ENCODE measurements at regions not wholly inside any gene's neighbourhood (a gene's known extent, or its start where the extent isn't known, plus 50 kb on each side); places are given as distances from the start of the nearest gene placed in this dataset.

GRCh38 chr14:101380940-101381339 lies 180.4 kb upstream of the DIO3 start:
- no peaks in the 10 kb centered on the region for H3K36me3 ChIP-seq (ENCODE audit: control insufficient read depth, insufficient read depth, low read length)
- CTCF ChIA-PET, result no interaction called here
- POLR2A ChIA-PET, result no interaction called here
- H3K4me1 ChIP-seq (ENCODE audit: control insufficient read depth, insufficient read depth, low read length), result no peaks in the 10 kb centered on the region
- no peak for DNase-seq (ENCODE audit: low read depth, low spot score)
- TF ChIP-seq SIN3A (IDR thresholded peaks at IDR 0.05; ENCODE audit: borderline replicate concordance, insufficient read depth, low read depth, low read length), result no peak
- no peak for TF ChIP-seq POLR2AphosphoS5 (IDR thresholded peaks at IDR 0.05; ENCODE audit: low read depth, low read length)
- TF ChIP-seq TCF7L2 (IDR thresholded peaks at IDR 0.05; ENCODE audit: low read depth, low read length), result no peak
- TF ChIP-seq REST (IDR thresholded peaks at IDR 0.05; ENCODE audit: insufficient read depth in 1 of 2, low read depth in 2 of 2, low read length in 1 of 2), result no peak
- no peak for TF ChIP-seq CTCF (IDR thresholded peaks at IDR 0.05)
- BruUV-seq (replicated peaks), result no TSS peak
- H3K27ac ChIP-seq (ENCODE audit: low read length), result no peak overlapping the region
- no peak overlapping the region for H3K4me3 ChIP-seq (ENCODE audit: low read depth in 2 of 2, low read length in 2 of 2)
- H3K27me3 ChIP-seq (ENCODE audit: control insufficient read depth, insufficient read depth, low read length), result no peaks in the 10 kb centered on the region
- peaks cover 4% of the 10 kb centered on the region; the same call in 1 of the 2 replicates for H3K9me3 ChIP-seq (ENCODE audit: control insufficient read depth, insufficient read depth, low read depth, low read length)
- in situ Hi-C loops (cut with HindIII; ENCODE audit: low pct_unique_long_range_greater_than_20kb, low sequenced_read_pairs) (no loop called here), intact Hi-C loops (cut with micrococcal nuclease; ENCODE audit: unreplicated experiment) (no loop called here)
- ATAC-seq, result no peak

GRCh38 chr14:101383737-101384338 lies 177.5 kb upstream of the DIO3 start:
- no peaks in the 10 kb centered on the region for H3K36me3 ChIP-seq (ENCODE audit: control insufficient read depth, insufficient read depth, low read length)
- ChIA-PET CTCF (no interaction called here), POLR2A (no interaction called here)
- no peaks in the 10 kb centered on the region for H3K4me1 ChIP-seq (ENCODE audit: control insufficient read depth, insufficient read depth, low read length)
- no peak for ATAC-seq
- H3K4me3 ChIP-seq (ENCODE audit: low read depth in 2 of 2, low read length in 2 of 2), result no peak overlapping the region
- no peaks in the 10 kb centered on the region for H3K27me3 ChIP-seq (ENCODE audit: control insufficient read depth, insufficient read depth, low read length)
- H3K9me3 ChIP-seq (ENCODE audit: control insufficient read depth, insufficient read depth, low read depth, low read length), result peaks cover 4% of the 10 kb centered on the region; the same call in 1 of the 2 replicates
- TF ChIP-seq POLR2AphosphoS5 (IDR thresholded peaks at IDR 0.05; ENCODE audit: low read depth, low read length) (no peak), REST (IDR thresholded peaks at IDR 0.05; ENCODE audit: insufficient read depth in 1 of 2, low read depth in 2 of 2, low read length in 1 of 2) (no peak), SIN3A (IDR thresholded peaks at IDR 0.05; ENCODE audit: borderline replicate concordance, insufficient read depth, low read depth, low read length) (no peak), CTCF (IDR thresholded peaks at IDR 0.05) (no peak), TCF7L2 (IDR thresholded peaks at IDR 0.05; ENCODE audit: low read depth, low read length) (no peak)
- DNase-seq (ENCODE audit: low read depth, low spot score), result no peak
- in situ Hi-C loops (cut with HindIII; ENCODE audit: low pct_unique_long_range_greater_than_20kb, low sequenced_read_pairs), result no loop called here
- intact Hi-C loops (cut with micrococcal nuclease; ENCODE audit: unreplicated experiment), result no loop called here
- BruUV-seq (replicated peaks), result no TSS peak
- H3K27ac ChIP-seq (ENCODE audit: low read length), result no peak overlapping the region

Data from Panc1 (cell line).